Stimulated activated CD4-positive, alpha-beta T cell treated with anti-CD3 and anti-CD28 coated beads, Interleukin-12 subunit alpha, Interleukin-12 subunit beta, amount 100 ng/mL, for 24 hours (primary cell): ENCODE measurements at regions not wholly inside any gene's neighbourhood (a gene's known extent, or its start where the extent isn't known, plus 50 kb on each side); places are given as distances from the start of the nearest gene placed in this dataset.

ENCODE experiments used
- DNase-seq, 2 experiments: peaks; one replicate each; pipeline ENCODE4 v3.0.0-alpha.2; 2020; ENCODE audit warnings: low read depth in 2 of 2

- no peak for DNase-seq
These were observed 133.8 kb upstream of the ACVR2A start for GRCh38 chr2:147711031-147711430.

GRCh38 chr2:147709655-147710054 is 135.2 kb upstream of the ACVR2A start:
- no peak for DNase-seq

- no peak for DNase-seq
These were observed 141.7 kb upstream of the ACVR2A start for GRCh38 chr2:147703171-147703570.

GRCh38 chr2:147698166-147698565 is 146.7 kb upstream of the ACVR2A start:
- no peak for DNase-seq

- DNase-seq: no peak
These were observed 148.4 kb upstream of the ACVR2A start for GRCh38 chr2:147696426-147696825.

- DNase-seq: no peak
These were observed 155.5 kb upstream of the ACVR2A start for GRCh38 chr2:147689220-147689909.

- DNase-seq: no peak
These were observed 156.6 kb upstream of the ACVR2A start for GRCh38 chr2:147688242-147688641.

GRCh38 chr2:147686365-147686764 is 158.5 kb upstream of the ACVR2A start:
- DNase-seq: no peak

GRCh38 chr2:147684903-147685302 is 159.9 kb upstream of the ACVR2A start:
- DNase-seq: no peak

- DNase-seq: no peak
These were observed 161.4 kb upstream of the ACVR2A start for GRCh38 chr2:147683380-147683779.

GRCh38 chr2:147681093-147681492 is 163.7 kb upstream of the ACVR2A start:
- no peak for DNase-seq

GRCh38 chr2:147679955-147680531 is 164.8 kb upstream of the ACVR2A start:
- no peak for DNase-seq

GRCh38 chr2:147679191-147679954 is 165.5 kb upstream of the ACVR2A start:
- DNase-seq: no peak

- no peak for DNase-seq
These were observed 179.7 kb upstream of the ACVR2A start for GRCh38 chr2:147665105-147665504.

- DNase-seq: no peak
These were observed 180.9 kb upstream of the ACVR2A start for GRCh38 chr2:147663962-147664361.

- DNase-seq: no peak
These were observed 181.5 kb upstream of the ACVR2A start for GRCh38 chr2:147663153-147663961.

- DNase-seq: no peak
These were observed 182.6 kb upstream of the ACVR2A start for GRCh38 chr2:147662221-147662620.

- no peak for DNase-seq
These were observed 184.1 kb upstream of the ACVR2A start for GRCh38 chr2:147660680-147661079.

GRCh38 chr2:147659051-147659450 is 185.8 kb upstream of the ACVR2A start:
- no peak for DNase-seq

GRCh38 chr2:147657086-147658000 is 187.5 kb upstream of the ACVR2A start:
- DNase-seq: no peak

- DNase-seq: no peak
These were observed 194.8 kb upstream of the ACVR2A start for GRCh38 chr2:147649998-147650397.
